Body of pancreas (tissue), 4 donors: ENCODE measurements at regions not wholly inside any gene's neighbourhood (a gene's known extent, or its start where the extent isn't known, plus 50 kb on each side); places are given as distances from the start of the nearest gene placed in this dataset.

Source experiments
- ATAC-seq: fragments of 150-250 bp; one replicate; pipeline ENCODE4 v1.9.1; 2016
- DNase-seq, 4 donors: peaks; one replicate each; pipeline ENCODE4 v3.0.0-alpha.2; 2019
- H3K27ac ChIP-seq, 4 donors: fragments of 200-600 bp; sonication (generic); 1 replicate in 3 of 4; 2 replicates in 1 of 4; pipeline versions ENCODE4 v1.5.1 to v1.6.1; 2016 to 2019; ENCODE audit warnings: mild to moderate bottlenecking in 1 of 4, mixed read lengths in 1 of 4, moderate library complexity in 1 of 4
- H3K27me3 ChIP-seq, 2 donors: fragments of 200-600 bp; sonication (generic); one replicate each; pipeline ENCODE4 v1.6.0; 2016; ENCODE audit warnings: mild to moderate bottlenecking in 1 of 2
- H3K36me3 ChIP-seq, 2 donors: fragments of 200-600 bp; sonication (generic); replicated peaks in 1 of 2; 2 replicates each; pipeline ENCODE4 v1.5.1; 2016; ENCODE audit warnings: low read depth in 2 of 2; ENCODE audit not compliant: insufficient read depth in 1 of 2
- H3K4me1 ChIP-seq: fragments of 200-600 bp; sonication (generic); one replicate; pipeline ENCODE4 v1.6.0; 2016
- H3K4me3 ChIP-seq, 2 donors: fragments of 200-600 bp; sonication (generic); 1 replicate in 1 of 2; 2 replicates in 1 of 2; pipeline ENCODE4 v1.5.1; 2016 to 2019
- H3K9me3 ChIP-seq, 3 donors: fragments of 200-600 bp; sonication (generic); 1 replicate in 2 of 3; 2 replicates in 1 of 3; pipeline ENCODE4 v1.5.1; 2016
- CTCF ChIP-seq, 7 experiments: fragments of 450-650 bp in 4 of 7; fragments of 200-600 bp in 3 of 7; sonication (generic) in 3 of 7; IDR thresholded peaks; one replicate each; pipeline ENCODE4 v1.5.1; 2016 to 2019; ENCODE audit warnings: antibody characterized with exemption in 7 of 7
- POLR2A ChIP-seq, 3 donors: fragments of 450-650 bp; IDR thresholded peaks; one replicate each; pipeline ENCODE4 v1.6.1; 2016; ENCODE audit warnings: antibody characterized with exemption in 3 of 3, mild to moderate bottlenecking in 2 of 3
- WGBS, 2 donors: methylation state at CpG; one replicate each; pipeline ENCODE4 v1.1.5; 2017; 5-methylcytosine and 5-hydroxymethylcytosine counted together
- intact Hi-C: fragments of 100-400 bp; cut with DNase I; formaldehyde crosslinking; loops from one replicate; pipeline ENCODE4 v1.15.1; 2023

- TF ChIP-seq CTCF (IDR thresholded peaks at IDR 0.05) = no peak
- no peak for TF ChIP-seq POLR2A (IDR thresholded peaks at IDR 0.05)
- Histone ChIP-seq H3K4me3 (no peak overlapping the region), H3K27me3 (no peaks in the 10 kb centered on the region), H3K9me3 (no peaks in the 10 kb centered on the region), H3K27ac (no peak overlapping the region), H3K36me3 (no peaks in the 10 kb centered on the region), H3K4me1 (no peaks in the 10 kb centered on the region)
- DNase-seq = no peak
- intact Hi-C loops = no loop called here
- WGBS, 2 donors = 84 to 88% methylated on average over 2 of the region's 2 CpGs
- ATAC-seq = no peak
These were observed 163.7 kb upstream of the ACO1 start for GRCh38 chr9:32220750-32221149.

GRCh38 chr9:32234451-32234850 lies 150.0 kb upstream of the ACO1 start:
- 31 to 55% methylated on average over 2 of the region's 2 CpGs for WGBS, 2 donors
- intact Hi-C loops = no loop called here
- no peaks in the 10 kb centered on the region for H3K36me3 ChIP-seq
- ATAC-seq (no peak), DNase-seq (no peak)
- no peak overlapping the region for H3K27ac ChIP-seq
- no peak overlapping the region for H3K4me3 ChIP-seq
- H3K27me3 ChIP-seq = no peaks in the 10 kb centered on the region
- TF ChIP-seq POLR2A (IDR thresholded peaks at IDR 0.05) (no peak), CTCF (IDR thresholded peaks at IDR 0.05) (no peak)
- H3K9me3 ChIP-seq = no peaks in the 10 kb centered on the region
- no peaks in the 10 kb centered on the region for H3K4me1 ChIP-seq

GRCh38 chr9:32247168-32247567 lies 137.3 kb upstream of the ACO1 start:
- no peaks in the 10 kb centered on the region for H3K4me1 ChIP-seq
- no peak for ATAC-seq
- H3K9me3 ChIP-seq = no peaks in the 10 kb centered on the region
- H3K36me3 ChIP-seq = no peaks in the 10 kb centered on the region
- no peak for DNase-seq
- H3K4me3 ChIP-seq = no peak overlapping the region
- WGBS, 2 donors = 38 to 49% methylated on average over 3 of the region's 3 CpGs
- intact Hi-C loops = no loop called here
- no peak overlapping the region for H3K27ac ChIP-seq
- H3K27me3 ChIP-seq = no peaks in the 10 kb centered on the region
- TF ChIP-seq POLR2A (IDR thresholded peaks at IDR 0.05) (no peak), CTCF (IDR thresholded peaks at IDR 0.05) (no peak)

- H3K27me3 ChIP-seq = no peaks in the 10 kb centered on the region
- H3K36me3 ChIP-seq = no peaks in the 10 kb centered on the region
- TF ChIP-seq POLR2A (IDR thresholded peaks at IDR 0.05) (no peak), CTCF (IDR thresholded peaks at IDR 0.05) (no peak)
- no peaks in the 10 kb centered on the region for H3K9me3 ChIP-seq
- no peak overlapping the region for H3K27ac ChIP-seq
- DNase-seq (no peak), ATAC-seq (no peak)
- no peak overlapping the region for H3K4me3 ChIP-seq
- no peaks in the 10 kb centered on the region for H3K4me1 ChIP-seq
- intact Hi-C loops = no loop called here
- WGBS, 2 donors = 22 to 33% methylated on average over 2 of the region's 2 CpGs
These were observed 136.2 kb upstream of the ACO1 start for GRCh38 chr9:32248189-32248712.

- peak; percentile 32 to 72 (median 61) for TF ChIP-seq CTCF (IDR thresholded peaks at IDR 0.05)
- TF ChIP-seq POLR2A (IDR thresholded peaks at IDR 0.05) = no peak
- intact Hi-C loops = no loop called here
- no peaks in the 10 kb centered on the region for H3K27me3 ChIP-seq
- H3K9me3 ChIP-seq = no peaks in the 10 kb centered on the region
- peak; percentile 47 to 59 (median 54) for DNase-seq
- H3K36me3 ChIP-seq = no peaks in the 10 kb centered on the region
- H3K4me3 ChIP-seq = no peak overlapping the region
- ATAC-seq = peak; percentile 63
- no peaks in the 10 kb centered on the region for H3K4me1 ChIP-seq
- H3K27ac ChIP-seq = no peak overlapping the region
- WGBS, 2 donors = 1 to 2% methylated on average over 5 of the region's 5 CpGs
These were observed 132.9 kb upstream of the ACO1 start for GRCh38 chr9:32251539-32251938.
